Heart left ventricle (tissue), 16 donors: ENCODE measurements at regions not wholly inside any gene's neighbourhood (a gene's known extent, or its start where the extent isn't known, plus 50 kb on each side); places are given as distances from the start of the nearest gene placed in this dataset.

Experiments used
- ATAC-seq, 4 donors: fragments of 200-7000 bp; cut with Tn5 transposase; one replicate each; pipeline ENCODE4 v1.9.1; 2020 to 2022; ENCODE audit warnings: moderate library complexity in 4 of 4, mild to moderate bottlenecking in 3 of 4, moderate number of reproducible peaks in 1 of 4
- DNase-seq, 5 donors: peaks; one replicate each; pipeline ENCODE4 v3.0.0-alpha.2; 2020
- H3K27ac ChIP-seq, 12 donors: fragments of 200-600 bp; sonication (generic) in 4 of 12; one replicate each; pipeline versions ENCODE4 v1.5.0 to v1.8.0; 2016 to 2022; ENCODE audit warnings: mild to moderate bottlenecking in 2 of 12
- H3K27me3 ChIP-seq, 9 donors: fragments of 200-600 bp; sonication (generic) in 2 of 9; one replicate each; pipeline versions ENCODE4 v1.5.1 to v1.8.0; 2016 to 2022; ENCODE audit warnings: mild to moderate bottlenecking in 3 of 9
- H3K36me3 ChIP-seq, 9 donors: fragments of 200-600 bp; sonication (generic) in 2 of 9; one replicate each; pipeline versions ENCODE4 v1.5.0 to v1.8.0; 2018 to 2022; ENCODE audit warnings: mild to moderate bottlenecking in 2 of 9
- H3K4me1 ChIP-seq, 12 donors: fragments of 200-600 bp; sonication (generic) in 4 of 12; one replicate each; pipeline versions ENCODE4 v1.5.0 to v1.8.0; 2016 to 2022; ENCODE audit warnings: mild to moderate bottlenecking in 3 of 12
- H3K4me3 ChIP-seq, 12 donors: fragments of 200-600 bp; sonication (generic) in 4 of 12; one replicate each; pipeline versions ENCODE4 v1.5.0 to v1.8.0; 2017 to 2022; ENCODE audit warnings: mild to moderate bottlenecking in 9 of 12, moderate library complexity in 4 of 12
- H3K9me3 ChIP-seq, 12 donors: fragments of 200-600 bp; sonication (generic) in 4 of 12; one replicate each; pipeline versions ENCODE4 v1.5.0 to v1.8.0; 2016 to 2022; ENCODE audit warnings: mild to moderate bottlenecking in 1 of 12
- POLR2A ChIP-seq, 2 donors: fragments of 450-650 bp; IDR thresholded peaks; one replicate each; pipeline ENCODE4 v1.6.1; 2017; ENCODE audit warnings: antibody characterized with exemption in 2 of 2, mild to moderate bottlenecking in 2 of 2, moderate library complexity in 2 of 2
- WGBS, 4 donors: extraction: QIAGEN DNeasy Blood & Tissue Kit in 2 of 4; methylation state at CpG; one replicate each; pipeline versions ENCODE4 v1.1.5 to v1.1.7; 2013 to 2018; 5-methylcytosine and 5-hydroxymethylcytosine counted together
- intact Hi-C, 10 donors: fragments of 100-400 bp; cut with DNase I; formaldehyde crosslinking; loops; one replicate each; pipeline versions ENCODE4 v1.11.1 to v1.14.2; 2022
- TF ChIP-seq, protein P1 (sequence below), 12 donors: fragments of 200-600 bp; sonication (generic) in 4 of 12; IDR thresholded peaks; one replicate each; pipeline versions ENCODE4 v1.5.0 to v1.8.0; 2018 to 2022; ENCODE audit warnings: antibody characterized with exemption in 12 of 12, mild to moderate bottlenecking in 5 of 12
- donor health status: ischemic (EF 13 %, LVEDD 7.1; RV severe dilation, severe dysfunction).
- donor health status: healthy with polysubstance abuse.
- donor health status: DM: no; HTN: yes; CAD: no.
- donor health status: DM: no; HTN: no; CAD: no.
- donor health status: ischemic (EF 25% LVEDD 6.9; RV normal size, moderate dysfunction).
- donor health status: ischemic (EF 25% LVEDD 5.7; RV mildly dilated, moderate dysfunction).
- donor health status: healthy.
- donor health status: DM: yes; HTN: yes; CAD: no.
- donor health status: ischemic (EF 35%, LVEDD 5.7; RV mildly dilated, moderate dysfunction).
- donor health status: nonischemic (EF 11% LVEDD 7.7; RV severe dilation, severe dysfunction).
- donor health status: DM: yes; HTN: yes; CAD: no.
- donor health status: PGD.
- donor health status: ischemic (EF 29% LVEDD 5.4; RV normal size, mild dysfunction).
- donor health status: nonischemic (EF 23%, LVEDD 6.1; RV moderate dilation, normal function).

DNA sequence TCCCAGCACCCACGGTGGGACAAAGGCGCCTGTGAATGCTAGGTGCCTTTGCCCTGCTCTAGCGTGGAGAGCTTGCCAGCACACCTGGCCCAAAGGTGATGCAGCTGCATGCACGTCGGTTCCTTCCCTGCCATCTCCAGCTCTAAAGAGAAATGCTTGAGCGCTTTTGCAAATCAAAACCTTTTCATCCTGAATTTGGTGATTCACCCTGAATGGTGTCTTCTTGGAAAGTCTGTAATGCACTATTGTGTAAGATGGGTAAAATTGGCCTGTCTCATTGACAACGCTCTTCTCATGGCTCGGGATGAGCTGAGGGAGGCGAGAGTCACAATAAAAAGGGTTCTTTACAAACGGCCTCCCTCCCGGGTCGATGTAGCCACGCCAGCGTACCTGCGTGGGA lies 103.1 kb upstream of the ID4 start:
- TF ChIP-seq POLR2A (IDR thresholded peaks at IDR 0.05), result no peak
- TF ChIP-seq, protein P1, sequence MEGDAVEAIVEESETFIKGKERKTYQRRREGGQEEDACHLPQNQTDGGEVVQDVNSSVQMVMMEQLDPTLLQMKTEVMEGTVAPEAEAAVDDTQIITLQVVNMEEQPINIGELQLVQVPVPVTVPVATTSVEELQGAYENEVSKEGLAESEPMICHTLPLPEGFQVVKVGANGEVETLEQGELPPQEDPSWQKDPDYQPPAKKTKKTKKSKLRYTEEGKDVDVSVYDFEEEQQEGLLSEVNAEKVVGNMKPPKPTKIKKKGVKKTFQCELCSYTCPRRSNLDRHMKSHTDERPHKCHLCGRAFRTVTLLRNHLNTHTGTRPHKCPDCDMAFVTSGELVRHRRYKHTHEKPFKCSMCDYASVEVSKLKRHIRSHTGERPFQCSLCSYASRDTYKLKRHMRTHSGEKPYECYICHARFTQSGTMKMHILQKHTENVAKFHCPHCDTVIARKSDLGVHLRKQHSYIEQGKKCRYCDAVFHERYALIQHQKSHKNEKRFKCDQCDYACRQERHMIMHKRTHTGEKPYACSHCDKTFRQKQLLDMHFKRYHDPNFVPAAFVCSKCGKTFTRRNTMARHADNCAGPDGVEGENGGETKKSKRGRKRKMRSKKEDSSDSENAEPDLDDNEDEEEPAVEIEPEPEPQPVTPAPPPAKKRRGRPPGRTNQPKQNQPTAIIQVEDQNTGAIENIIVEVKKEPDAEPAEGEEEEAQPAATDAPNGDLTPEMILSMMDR (IDR thresholded peaks at IDR 0.05), result no peak
- Histone ChIP-seq H3K4me1 (no peaks in the 10 kb centered on the region), H3K27ac (no peak overlapping the region), H3K4me3 (no peak overlapping the region), H3K9me3 (peaks cover 0 to 11% (median 0%) of the 10 kb centered on the region in 12 donors), H3K27me3 (no peaks in the 10 kb centered on the region), H3K36me3 (no peaks in the 10 kb centered on the region)
- no peak for DNase-seq
- no peak for ATAC-seq
- WGBS, 4 donors, result 88 to 93% (median 91%) methylated on average over 15 of the region's 15 CpGs
- intact Hi-C loops, result no loop called here

DNA sequence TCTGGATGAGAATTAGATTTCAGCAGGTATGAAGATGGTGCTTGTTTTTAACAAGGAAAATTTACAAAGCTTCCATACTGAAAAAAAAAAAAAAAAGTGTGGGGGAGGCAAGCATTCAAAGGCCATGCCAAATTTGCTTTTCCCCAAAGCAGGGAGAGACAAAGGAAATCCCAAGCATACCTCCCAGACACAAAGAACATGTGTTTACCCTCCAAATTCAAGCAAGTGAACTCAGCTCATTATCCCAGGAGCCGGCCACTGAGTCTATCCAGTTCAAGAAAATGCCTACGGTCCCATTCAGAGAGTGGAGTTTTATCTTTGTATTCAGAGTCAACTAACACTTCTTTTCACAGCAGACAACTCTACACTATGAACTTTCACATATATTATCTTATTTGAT lies 102.7 kb upstream of the ID4 start:
- ATAC-seq (no peak), DNase-seq (no peak)
- H3K4me3 ChIP-seq, result no peak overlapping the region
- H3K4me1 ChIP-seq, result no peaks in the 10 kb centered on the region
- no peaks in the 10 kb centered on the region for H3K36me3 ChIP-seq
- no peaks in the 10 kb centered on the region for H3K27me3 ChIP-seq
- H3K27ac ChIP-seq, result no peak overlapping the region
- TF ChIP-seq, protein P1 (IDR thresholded peaks at IDR 0.05), result no peak
- TF ChIP-seq POLR2A (IDR thresholded peaks at IDR 0.05), result no peak
- 69 to 82% (median 78%) methylated on average over 2 of the region's 2 CpGs for WGBS, 4 donors
- H3K9me3 ChIP-seq, result peaks cover 0 to 11% (median 0%) of the 10 kb centered on the region in 12 donors
- intact Hi-C loops, result no loop called here

DNA sequence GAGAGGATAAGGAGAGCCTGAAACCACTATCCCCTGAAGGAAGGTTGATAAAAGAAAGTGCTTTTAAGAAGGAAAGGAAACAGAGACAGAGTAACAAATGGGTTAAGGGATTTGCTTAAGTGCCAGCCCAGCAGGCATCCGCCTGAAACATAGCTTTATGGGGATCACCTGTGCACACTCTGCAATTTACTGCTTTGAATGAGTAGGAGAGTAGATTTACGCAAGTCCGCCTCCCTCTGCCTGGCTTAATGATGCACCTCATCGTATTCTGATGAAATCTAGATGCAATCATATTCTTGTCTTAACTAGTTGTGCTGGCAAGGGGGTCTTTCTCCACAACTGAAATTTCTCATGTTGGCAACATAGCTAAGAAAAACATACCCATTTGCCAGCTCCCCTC lies 101.1 kb upstream of the ID4 start:
- H3K4me1 ChIP-seq, result no peaks in the 10 kb centered on the region
- no peak for ATAC-seq
- WGBS, 4 donors, result 87 to 89% (median 87%) methylated on average over 4 of the region's 4 CpGs
- H3K4me3 ChIP-seq, result no peak overlapping the region
- H3K27me3 ChIP-seq, result no peaks in the 10 kb centered on the region
- no peak overlapping the region for H3K27ac ChIP-seq
- no peaks in the 10 kb centered on the region for H3K36me3 ChIP-seq
- DNase-seq, result no peak
- TF ChIP-seq POLR2A (IDR thresholded peaks at IDR 0.05), result no peak
- TF ChIP-seq, protein P1 (IDR thresholded peaks at IDR 0.05), result no peak
- intact Hi-C loops, result no loop called here
- H3K9me3 ChIP-seq, result no peaks in the 10 kb centered on the region

DNA sequence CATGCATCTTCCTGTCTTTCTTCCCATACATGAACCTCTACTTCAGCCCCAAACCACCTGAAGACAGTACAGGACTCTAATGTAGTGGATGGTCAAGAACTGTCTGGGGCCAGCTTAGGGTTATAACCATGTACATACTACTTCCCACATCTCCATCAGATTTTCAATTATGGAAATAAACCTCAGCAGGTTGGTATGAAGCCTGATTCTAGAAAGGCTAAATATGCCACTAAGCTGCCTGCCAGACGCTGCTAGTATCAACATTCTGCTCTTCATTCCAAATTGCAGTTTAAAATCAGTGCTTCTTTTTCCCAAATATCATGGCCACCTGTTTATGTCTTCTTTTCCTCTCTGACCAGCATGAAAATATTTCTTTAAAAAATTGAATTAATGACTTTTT lies 99.2 kb upstream of the ID4 start:
- 36 to 51% (median 42%) methylated on average over 1 of the region's 1 CpG for WGBS, 4 donors
- intact Hi-C loops, result no loop called here

DNA sequence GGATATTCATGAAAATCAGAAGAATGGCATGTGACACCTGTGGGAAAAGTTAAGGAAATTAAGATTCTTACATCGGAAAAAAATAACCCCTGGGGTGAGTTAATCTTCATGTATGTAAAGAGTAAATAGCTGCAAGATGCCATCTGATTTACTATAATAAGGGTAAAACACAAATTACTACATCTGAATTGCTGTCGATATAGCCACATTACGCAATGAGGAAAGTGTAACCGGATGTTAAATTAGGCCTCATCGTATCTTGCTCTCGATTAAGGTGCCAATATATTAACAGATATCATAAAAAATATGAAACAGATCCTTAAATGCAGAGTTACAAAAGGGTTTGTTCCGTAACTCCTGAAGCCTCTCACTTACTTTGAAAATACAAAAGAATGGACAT lies 87.4 kb upstream of the ID4 start:
- 85 to 88% (median 87%) methylated on average over 7 of the region's 7 CpGs for WGBS, 4 donors
- no peaks in the 10 kb centered on the region for H3K27me3 ChIP-seq
- H3K36me3 ChIP-seq, result no peaks in the 10 kb centered on the region
- DNase-seq (no peak), ATAC-seq (no peak)
- H3K4me1 ChIP-seq, result no peaks in the 10 kb centered on the region
- no peak overlapping the region for H3K4me3 ChIP-seq
- no peak for TF ChIP-seq POLR2A (IDR thresholded peaks at IDR 0.05)
- TF ChIP-seq, protein P1 (IDR thresholded peaks at IDR 0.05), result no peak
- H3K9me3 ChIP-seq, result peaks cover 0 to 7% (median 0%) of the 10 kb centered on the region in 12 donors
- intact Hi-C loops, result no loop called here
- no peak overlapping the region for H3K27ac ChIP-seq

More for the DNA sequence above, 99.2 kb upstream of the ID4 start:
- Histone ChIP-seq H3K27ac (no peak overlapping the region), H3K9me3 (no peaks in the 10 kb centered on the region), H3K27me3 (no peaks in the 10 kb centered on the region), H3K4me1 (no peaks in the 10 kb centered on the region), H3K4me3 (no peak overlapping the region), H3K36me3 (no peaks in the 10 kb centered on the region)
- DNase-seq, result no peak
- no peak for TF ChIP-seq POLR2A (IDR thresholded peaks at IDR 0.05)
- ATAC-seq, result peak in 1 of 4 donors; percentile 66
